ENCODE measurements at regions not wholly inside any gene's neighbourhood (a gene's known extent, or its start where the extent isn't known, plus 50 kb on each side); places are given as distances from the start of the nearest gene placed in this dataset.
"Not testable (repeated sequence)": the region's sequence is repeated elsewhere in the genome, so short reads cannot be mapped to it uniquely, and the experiment has no call there.

GRCh38 chr6:85085875-85086274 lies 321.5 kb upstream of the TBX18 start:
- TF ChIP-seq, protein P1, sequence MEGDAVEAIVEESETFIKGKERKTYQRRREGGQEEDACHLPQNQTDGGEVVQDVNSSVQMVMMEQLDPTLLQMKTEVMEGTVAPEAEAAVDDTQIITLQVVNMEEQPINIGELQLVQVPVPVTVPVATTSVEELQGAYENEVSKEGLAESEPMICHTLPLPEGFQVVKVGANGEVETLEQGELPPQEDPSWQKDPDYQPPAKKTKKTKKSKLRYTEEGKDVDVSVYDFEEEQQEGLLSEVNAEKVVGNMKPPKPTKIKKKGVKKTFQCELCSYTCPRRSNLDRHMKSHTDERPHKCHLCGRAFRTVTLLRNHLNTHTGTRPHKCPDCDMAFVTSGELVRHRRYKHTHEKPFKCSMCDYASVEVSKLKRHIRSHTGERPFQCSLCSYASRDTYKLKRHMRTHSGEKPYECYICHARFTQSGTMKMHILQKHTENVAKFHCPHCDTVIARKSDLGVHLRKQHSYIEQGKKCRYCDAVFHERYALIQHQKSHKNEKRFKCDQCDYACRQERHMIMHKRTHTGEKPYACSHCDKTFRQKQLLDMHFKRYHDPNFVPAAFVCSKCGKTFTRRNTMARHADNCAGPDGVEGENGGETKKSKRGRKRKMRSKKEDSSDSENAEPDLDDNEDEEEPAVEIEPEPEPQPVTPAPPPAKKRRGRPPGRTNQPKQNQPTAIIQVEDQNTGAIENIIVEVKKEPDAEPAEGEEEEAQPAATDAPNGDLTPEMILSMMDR (IDR thresholded peaks at IDR 0.05) = no peak
- no peak for ATAC-seq
- Histone ChIP-seq H3K9me3 (no peaks in the 10 kb centered on the region), H3K36me3 (ENCODE audit: insufficient read depth in 1 of 2, low read depth in 1 of 2) (no peaks in the 10 kb centered on the region), H3K27me3 (ENCODE audit: insufficient read depth in 3 of 3, low read length in 2 of 3) (no peaks in the 10 kb centered on the region), H3K4me3 (no peak overlapping the region), H3K4me1 (no peaks in the 10 kb centered on the region), H3K27ac (no peak overlapping the region)
- WGBS, 3 donors = 87 to 99% (median 98%) methylated on average over 2 of the region's 2 CpGs
- intact Hi-C loops (cut with DNase I) = no loop called here
- DNase-seq = no peak

GRCh38 chr6:85081102-85081501 lies 316.7 kb upstream of the TBX18 start:
- Histone ChIP-seq H3K4me3 (no peak overlapping the region), H3K4me1 (no peaks in the 10 kb centered on the region), H3K36me3 (ENCODE audit: insufficient read depth in 1 of 2, low read depth in 1 of 2) (no peaks in the 10 kb centered on the region), H3K27ac (no peak overlapping the region), H3K27me3 (ENCODE audit: insufficient read depth in 3 of 3, low read length in 2 of 3) (no peaks in the 10 kb centered on the region), H3K9me3 (no peaks in the 10 kb centered on the region)
- intact Hi-C loops (cut with DNase I) = no loop called here
- no peak for ATAC-seq
- DNase-seq = no peak
- WGBS, 3 donors = 27 to 43% (median 33%) methylated on average over 1 of the region's 1 CpG
- TF ChIP-seq, protein P1 (IDR thresholded peaks at IDR 0.05) = no peak

DNA sequence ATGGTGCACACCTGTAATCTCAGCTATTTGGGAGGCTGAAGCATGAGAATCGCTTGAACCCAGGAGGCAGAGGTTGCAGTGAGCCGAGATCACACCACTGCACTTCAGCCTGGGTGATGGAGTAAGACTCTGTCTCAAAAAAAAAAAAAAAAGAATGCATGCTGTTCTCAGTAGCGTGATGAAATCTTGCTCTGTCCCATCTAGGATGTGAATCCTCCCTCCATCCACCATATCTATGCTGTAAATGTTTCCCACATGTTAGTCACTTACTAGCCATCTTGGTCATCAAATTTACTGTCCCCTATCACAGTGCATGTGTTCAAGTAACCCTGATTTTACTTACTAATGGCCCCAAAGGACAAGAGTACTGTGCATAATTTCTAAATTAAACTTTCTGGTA lies 315.4 kb upstream of the TBX18 start:
- Histone ChIP-seq H3K36me3 (ENCODE audit: insufficient read depth in 1 of 2, low read depth in 1 of 2) (no peaks in the 10 kb centered on the region), H3K4me1 (no peaks in the 10 kb centered on the region), H3K9me3 (no peaks in the 10 kb centered on the region), H3K27ac (no peak overlapping the region), H3K27me3 (ENCODE audit: insufficient read depth in 3 of 3, low read length in 2 of 3) (no peaks in the 10 kb centered on the region), H3K4me3 (no peak overlapping the region)
- ATAC-seq (no peak), DNase-seq (no peak)
- intact Hi-C loops (cut with DNase I) = no loop called here
- WGBS, 3 donors = 80 to 87% (median 81%) methylated on average over 3 of the region's 3 CpGs
- TF ChIP-seq, protein P1 (IDR thresholded peaks at IDR 0.05) = no peak

GRCh38 chr6:85078058-85078457 lies 313.7 kb upstream of the TBX18 start:
- WGBS, 3 donors = 53 to 67% (median 56%) methylated on average over 3 of the region's 3 CpGs
- Histone ChIP-seq H3K27ac (no peak overlapping the region), H3K4me3 (no peak overlapping the region), H3K9me3 (no peaks in the 10 kb centered on the region), H3K36me3 (ENCODE audit: insufficient read depth in 1 of 2, low read depth in 1 of 2) (no peaks in the 10 kb centered on the region), H3K4me1 (no peaks in the 10 kb centered on the region), H3K27me3 (ENCODE audit: insufficient read depth in 3 of 3, low read length in 2 of 3) (no peaks in the 10 kb centered on the region)
- intact Hi-C loops (cut with DNase I) = no loop called here
- DNase-seq (no peak), ATAC-seq (no peak)
- TF ChIP-seq, protein P1 (IDR thresholded peaks at IDR 0.05) = no peak

DNA sequence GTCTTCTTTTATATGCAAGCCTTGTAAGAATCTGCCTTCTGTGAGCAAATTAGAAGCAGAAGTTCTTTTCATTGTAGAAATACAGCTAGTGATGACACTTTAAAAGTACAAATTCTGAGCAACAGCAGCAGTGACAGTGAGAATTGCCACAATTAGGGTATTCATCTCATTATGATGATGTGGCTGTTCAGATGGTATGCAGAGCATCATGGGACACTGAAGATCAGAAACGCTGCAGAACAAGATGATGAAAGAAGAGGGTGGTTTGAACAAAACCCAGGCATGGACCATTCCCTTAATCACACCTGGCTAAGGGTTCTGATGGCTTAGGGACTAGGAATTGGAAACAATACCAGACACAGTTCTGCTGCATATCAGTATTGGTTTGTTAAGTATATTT lies 312.7 kb upstream of the TBX18 start:
- WGBS, 3 donors = 14 to 21% (median 20%) methylated on average over 1 of the region's 1 CpG
- H3K36me3 ChIP-seq (ENCODE audit: insufficient read depth in 1 of 2, low read depth in 1 of 2) = no peaks in the 10 kb centered on the region
- TF ChIP-seq, protein P1 (IDR thresholded peaks at IDR 0.05) = no peak
- no peaks in the 10 kb centered on the region for H3K27me3 ChIP-seq (ENCODE audit: insufficient read depth in 3 of 3, low read length in 2 of 3)
- ATAC-seq = no peak
- no peak overlapping the region for H3K4me3 ChIP-seq
- H3K27ac ChIP-seq = no peak overlapping the region
- intact Hi-C loops (cut with DNase I) = no loop called here
- no peak for DNase-seq
- H3K9me3 ChIP-seq = no peaks in the 10 kb centered on the region
- H3K4me1 ChIP-seq = no peaks in the 10 kb centered on the region

GRCh38 chr6:85071845-85072244 lies 307.4 kb upstream of the TBX18 start:
- H3K27ac ChIP-seq; DNase-seq; H3K4me3 ChIP-seq; H3K36me3 ChIP-seq (ENCODE audit: insufficient read depth in 1 of 2, low read depth in 1 of 2); H3K27me3 ChIP-seq (ENCODE audit: insufficient read depth in 3 of 3, low read length in 2 of 3); H3K9me3 ChIP-seq; H3K4me1 ChIP-seq; intact Hi-C loops (cut with DNase I); ATAC-seq: not testable (repeated sequence)
- WGBS, 3 donors = 82 to 96% (median 94%) methylated on average over 6 of the region's 6 CpGs
